ENCODE measurements at regions not wholly inside any gene's neighbourhood (a gene's known extent, or its start where the extent isn't known, plus 50 kb on each side); places are given as distances from the start of the nearest gene placed in this dataset.

DNA sequence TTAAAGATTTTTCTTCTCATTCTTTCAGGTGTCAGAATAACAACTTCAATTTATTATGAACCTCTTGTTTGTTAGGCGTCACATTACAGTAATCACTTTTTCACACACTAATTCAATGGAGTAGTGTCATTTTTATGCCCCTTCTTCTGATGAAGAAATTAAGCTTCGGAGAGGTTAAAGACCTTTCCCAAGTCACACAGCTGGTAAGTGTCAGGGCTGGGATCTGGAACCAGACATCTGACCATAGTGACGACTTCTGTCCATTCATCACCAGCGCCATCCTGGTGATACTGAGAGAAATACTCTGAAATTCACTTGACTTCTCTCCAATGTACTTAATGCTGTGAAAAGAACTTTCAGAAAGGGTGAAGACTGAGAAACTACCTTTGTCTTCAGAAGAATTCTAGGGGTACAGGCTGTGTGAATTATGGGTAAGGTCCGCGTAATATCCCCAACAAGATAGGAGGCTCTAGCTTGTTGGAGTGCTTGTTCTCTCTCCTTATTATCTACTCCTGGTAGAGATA, 173.8 kb downstream of the GAS1 start:
- Histone ChIP-seq H3K9ac (ENCODE audit: low read length) (no peak overlapping the region), H3K9me3 (ENCODE audit: control insufficient read depth, insufficient read depth, low read depth, low read length) (no peaks in the 10 kb centered on the region), H3K27ac (ENCODE audit: low read depth, low read length) (no peak overlapping the region), H3K36me3 (ENCODE audit: control insufficient read depth, insufficient read depth, low read length) (no peaks in the 10 kb centered on the region), H3K27me3 (ENCODE audit: control insufficient read depth, insufficient read depth, low read length) (no peaks in the 10 kb centered on the region), H3K4me3 (ENCODE audit: low read depth, low read length) (no peak overlapping the region), H3K4me1 (ENCODE audit: control insufficient read depth, insufficient read depth, low read length) (no peaks in the 10 kb centered on the region)

DNA sequence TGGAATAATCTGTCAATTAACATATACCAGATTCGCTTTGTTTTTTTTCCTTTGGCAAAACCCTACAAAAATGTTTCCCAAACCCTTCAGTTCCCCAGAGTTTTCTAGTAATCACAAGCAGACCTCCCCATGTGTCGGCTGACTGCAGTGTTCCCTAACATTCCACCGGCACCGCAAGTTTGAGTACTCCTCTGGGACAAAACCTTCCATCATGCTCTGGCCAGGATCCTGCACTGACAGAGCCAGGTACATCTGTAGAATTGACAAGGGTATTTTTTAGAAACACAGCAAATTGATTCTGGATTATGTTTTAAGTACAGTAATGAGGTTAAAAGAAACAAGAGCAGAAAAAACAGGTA, 174.7 kb downstream of the GAS1 start:
- no peak overlapping the region for H3K27ac ChIP-seq (ENCODE audit: low read depth, low read length)
- no peak overlapping the region for H3K9ac ChIP-seq (ENCODE audit: low read length)
- H3K27me3 ChIP-seq (ENCODE audit: control insufficient read depth, insufficient read depth, low read length) = no peaks in the 10 kb centered on the region

DNA sequence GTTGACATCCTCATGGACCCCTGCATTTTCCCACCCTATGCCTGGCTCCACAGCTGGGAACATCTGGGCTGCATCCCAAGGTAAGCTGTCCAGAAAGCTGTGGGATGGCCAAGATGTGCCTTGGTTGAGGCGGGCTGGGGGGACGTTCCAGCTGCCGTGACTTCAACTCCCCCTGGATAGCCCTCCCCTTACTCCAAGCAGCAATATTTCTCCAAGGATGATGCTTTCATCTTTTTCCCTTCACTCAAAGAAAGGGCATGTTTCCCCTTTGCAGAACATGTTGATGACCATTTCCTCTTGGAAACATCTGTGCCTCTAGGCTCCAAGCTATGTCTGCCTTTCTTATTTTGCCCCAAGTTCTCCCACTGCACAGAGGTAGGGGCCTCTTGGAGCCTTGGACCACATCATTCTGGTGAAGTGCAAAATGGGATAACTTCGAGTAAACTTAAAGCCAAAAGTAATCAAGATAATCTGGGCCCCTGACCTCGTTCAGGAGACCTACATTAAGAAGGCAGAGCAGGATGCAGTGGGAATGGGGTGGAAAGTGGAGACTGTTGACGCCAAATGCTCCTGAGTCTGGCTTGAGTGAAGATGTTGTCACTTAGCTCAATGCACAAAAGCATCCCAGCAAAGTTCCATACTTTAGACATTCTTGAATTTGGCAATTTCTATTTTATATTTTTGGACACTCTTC, 175.2 kb downstream of the GAS1 start:
- no peaks in the 10 kb centered on the region for H3K4me1 ChIP-seq (ENCODE audit: control insufficient read depth, insufficient read depth, low read length)
- no peaks in the 10 kb centered on the region for H3K36me3 ChIP-seq (ENCODE audit: control insufficient read depth, insufficient read depth, low read length)
- no peak overlapping the region for H3K27ac ChIP-seq (ENCODE audit: low read depth, low read length)
- H3K9me3 ChIP-seq (ENCODE audit: control insufficient read depth, insufficient read depth, low read depth, low read length) = no peaks in the 10 kb centered on the region
- H3K4me3 ChIP-seq (ENCODE audit: low read depth, low read length) = no peak overlapping the region
- H3K27me3 ChIP-seq (ENCODE audit: control insufficient read depth, insufficient read depth, low read length) = no peaks in the 10 kb centered on the region
- no peak overlapping the region for H3K9ac ChIP-seq (ENCODE audit: low read length)

More for the DNA sequence above, 174.7 kb downstream of the GAS1 start:
- Histone ChIP-seq H3K36me3 (ENCODE audit: control insufficient read depth, insufficient read depth, low read length) (no peaks in the 10 kb centered on the region), H3K4me3 (ENCODE audit: low read depth, low read length) (no peak overlapping the region), H3K4me1 (ENCODE audit: control insufficient read depth, insufficient read depth, low read length) (no peaks in the 10 kb centered on the region), H3K9me3 (ENCODE audit: control insufficient read depth, insufficient read depth, low read depth, low read length) (no peaks in the 10 kb centered on the region)

DNA sequence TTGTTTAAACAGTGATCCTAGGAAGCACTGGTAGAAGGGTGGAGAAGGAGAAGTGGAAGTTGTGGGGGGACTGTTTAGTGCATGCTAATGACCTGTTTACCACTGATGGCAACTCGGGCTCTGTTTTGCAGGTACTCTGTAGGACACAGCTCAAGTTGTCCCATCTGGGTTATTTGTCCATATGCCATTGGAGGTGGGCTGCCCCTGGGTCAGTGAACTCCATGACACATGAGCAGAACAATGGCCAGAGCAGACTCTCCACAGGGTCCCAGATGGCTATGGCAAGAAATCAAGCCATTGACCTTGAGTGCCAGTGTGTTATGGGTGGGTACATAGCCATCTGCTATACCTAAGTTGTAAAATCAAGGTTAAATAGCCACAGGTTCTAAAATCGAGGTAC, 175.9 kb downstream of the GAS1 start:
- Histone ChIP-seq H3K27me3 (ENCODE audit: control insufficient read depth, insufficient read depth, low read length) (no peaks in the 10 kb centered on the region), H3K4me1 (ENCODE audit: control insufficient read depth, insufficient read depth, low read length) (peaks cover 6% of the 10 kb centered on the region; the same call in 1 of the 2 replicates), H3K4me3 (ENCODE audit: low read depth, low read length) (no peak overlapping the region), H3K9me3 (ENCODE audit: control insufficient read depth, insufficient read depth, low read depth, low read length) (no peaks in the 10 kb centered on the region), H3K27ac (ENCODE audit: low read depth, low read length) (no peak overlapping the region), H3K9ac (ENCODE audit: low read length) (no peak overlapping the region), H3K36me3 (ENCODE audit: control insufficient read depth, insufficient read depth, low read length) (no peaks in the 10 kb centered on the region)

DNA sequence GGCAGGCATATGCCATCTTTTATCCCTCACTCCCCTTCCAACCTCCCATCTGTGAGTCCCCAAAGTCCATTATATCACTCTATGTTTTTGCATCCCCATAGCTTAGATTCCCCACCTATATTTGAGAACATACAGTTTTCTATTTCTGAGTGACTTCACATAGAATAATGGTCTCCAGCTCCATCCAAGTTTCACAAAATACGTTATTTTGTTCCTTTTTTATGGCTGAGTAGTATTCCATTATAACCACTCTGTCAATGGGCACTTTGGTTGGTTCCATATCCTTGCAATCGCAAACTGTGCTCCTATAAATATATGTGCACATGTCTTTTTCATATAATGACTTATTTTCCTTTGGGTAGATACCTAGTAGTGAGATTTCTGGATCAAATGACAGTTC, 178.6 kb downstream of the GAS1 start:
- H3K27ac ChIP-seq (ENCODE audit: low read depth, low read length) = no peak overlapping the region
- no peaks in the 10 kb centered on the region for H3K27me3 ChIP-seq (ENCODE audit: control insufficient read depth, insufficient read depth, low read length)
- H3K4me3 ChIP-seq (ENCODE audit: low read depth, low read length) = no peak overlapping the region
- H3K36me3 ChIP-seq (ENCODE audit: control insufficient read depth, insufficient read depth, low read length) = no peaks in the 10 kb centered on the region
- peaks cover 12% of the 10 kb centered on the region; the same call in 1 of the 2 replicates for H3K4me1 ChIP-seq (ENCODE audit: control insufficient read depth, insufficient read depth, low read length)
- no peak overlapping the region for H3K9ac ChIP-seq (ENCODE audit: low read length)
- H3K9me3 ChIP-seq (ENCODE audit: control insufficient read depth, insufficient read depth, low read depth, low read length) = no peaks in the 10 kb centered on the region

DNA sequence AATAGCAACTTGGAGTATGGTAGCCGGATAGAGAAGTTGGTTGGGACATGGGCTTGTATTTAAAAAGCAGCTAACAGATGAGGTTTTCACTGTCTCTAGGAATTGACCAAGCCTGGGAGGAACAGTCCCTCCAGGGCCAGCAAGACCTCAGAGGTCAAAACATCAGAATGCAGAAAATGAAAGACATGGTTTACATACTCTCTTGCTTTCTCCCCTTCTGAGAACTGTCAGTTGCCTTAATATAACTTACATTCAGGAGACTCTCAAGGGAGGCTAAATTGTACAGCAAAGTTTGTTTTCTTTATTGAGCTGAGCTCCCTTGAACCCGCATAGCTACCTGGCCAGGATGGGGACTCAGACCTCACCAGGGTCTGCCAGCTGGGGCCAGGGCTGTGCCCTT, 179.3 kb downstream of the GAS1 start:
- Histone ChIP-seq H3K9ac (ENCODE audit: low read length) (no peak overlapping the region), H3K27ac (ENCODE audit: low read depth, low read length) (no peak overlapping the region), H3K36me3 (ENCODE audit: control insufficient read depth, insufficient read depth, low read length) (no peaks in the 10 kb centered on the region), H3K27me3 (ENCODE audit: control insufficient read depth, insufficient read depth, low read length) (no peaks in the 10 kb centered on the region), H3K4me3 (ENCODE audit: low read depth, low read length) (no peak overlapping the region), H3K9me3 (ENCODE audit: control insufficient read depth, insufficient read depth, low read depth, low read length) (no peaks in the 10 kb centered on the region), H3K4me1 (ENCODE audit: control insufficient read depth, insufficient read depth, low read length) (peaks cover 12% of the 10 kb centered on the region; the same call in 1 of the 2 replicates)

DNA sequence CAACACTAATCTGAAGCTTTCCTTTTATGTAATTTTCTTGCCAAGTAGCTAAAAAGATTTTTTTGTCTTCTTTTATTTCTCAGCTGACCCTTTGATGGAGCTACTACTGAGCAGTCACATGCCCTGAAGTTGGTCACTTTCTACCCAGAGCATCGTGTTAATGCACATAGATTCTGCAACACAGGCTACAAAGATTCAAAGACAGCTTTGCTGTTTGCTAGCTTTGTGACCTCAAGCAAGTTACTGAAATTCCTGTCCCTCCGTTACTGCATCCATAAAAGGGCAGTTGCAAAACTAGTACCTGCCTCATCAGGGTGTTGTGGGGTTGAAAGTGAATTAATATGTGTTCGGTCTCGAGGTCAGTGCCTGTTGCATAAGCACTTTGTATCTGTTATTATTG, 179.9 kb downstream of the GAS1 start:
- H3K4me3 ChIP-seq (ENCODE audit: low read depth, low read length) = no peak overlapping the region
- H3K9me3 ChIP-seq (ENCODE audit: control insufficient read depth, insufficient read depth, low read depth, low read length) = no peaks in the 10 kb centered on the region
- H3K4me1 ChIP-seq (ENCODE audit: control insufficient read depth, insufficient read depth, low read length) = peaks cover 12% of the 10 kb centered on the region; the same call in 1 of the 2 replicates
- no peaks in the 10 kb centered on the region for H3K27me3 ChIP-seq (ENCODE audit: control insufficient read depth, insufficient read depth, low read length)
- no peak overlapping the region for H3K27ac ChIP-seq (ENCODE audit: low read depth, low read length)
- H3K36me3 ChIP-seq (ENCODE audit: control insufficient read depth, insufficient read depth, low read length) = no peaks in the 10 kb centered on the region
- no peak overlapping the region for H3K9ac ChIP-seq (ENCODE audit: low read length)

DNA sequence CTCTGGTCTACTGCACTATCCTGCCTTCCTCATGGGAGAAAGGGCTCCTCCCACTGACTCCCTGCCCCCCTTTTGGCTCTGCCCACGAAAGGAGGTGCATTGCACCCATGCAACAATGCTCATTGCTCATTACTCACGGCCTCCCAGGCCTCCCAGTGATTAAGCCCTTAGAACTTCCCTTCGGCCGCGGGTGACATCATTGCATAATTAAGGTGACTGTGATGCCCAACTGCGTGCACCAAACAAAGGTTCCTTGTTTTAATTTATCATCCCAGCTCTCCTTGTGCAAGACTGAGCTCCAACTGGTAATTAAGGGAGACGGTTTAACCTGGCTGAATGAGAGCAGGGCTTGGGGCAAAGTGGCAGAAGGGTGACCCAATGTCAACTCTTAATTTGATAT, 180.4 kb downstream of the GAS1 start:
- H3K27me3 ChIP-seq (ENCODE audit: control insufficient read depth, insufficient read depth, low read length) = no peaks in the 10 kb centered on the region
- H3K9ac ChIP-seq (ENCODE audit: low read length) = no peak overlapping the region
- H3K4me3 ChIP-seq (ENCODE audit: low read depth, low read length) = no peak overlapping the region
- H3K4me1 ChIP-seq (ENCODE audit: control insufficient read depth, insufficient read depth, low read length) = peaks cover 12% of the 10 kb centered on the region; the same call in 1 of the 2 replicates
- H3K36me3 ChIP-seq (ENCODE audit: control insufficient read depth, insufficient read depth, low read length) = no peaks in the 10 kb centered on the region
- H3K27ac ChIP-seq (ENCODE audit: low read depth, low read length) = no peak overlapping the region
- H3K9me3 ChIP-seq (ENCODE audit: control insufficient read depth, insufficient read depth, low read depth, low read length) = no peaks in the 10 kb centered on the region

DNA sequence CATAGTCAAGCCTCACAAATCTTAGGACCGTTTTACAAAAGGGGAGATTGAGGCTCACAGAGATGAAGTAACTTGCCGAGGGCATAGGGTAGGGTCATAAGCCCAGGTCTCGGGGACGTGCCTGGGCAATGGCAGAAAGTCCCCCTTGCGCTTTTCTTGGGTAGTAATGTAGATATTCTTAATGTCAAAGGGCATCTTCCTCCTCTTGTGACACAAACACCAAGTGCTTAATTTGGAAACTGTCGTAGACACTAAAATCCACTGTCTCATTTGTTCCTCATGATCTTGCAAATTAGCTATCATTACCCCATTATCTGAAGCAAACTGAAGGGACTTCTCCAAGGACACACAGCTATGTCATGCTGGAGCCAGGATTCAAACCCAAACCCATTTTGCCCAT, 180.8 kb downstream of the GAS1 start:
- no peaks in the 10 kb centered on the region for H3K36me3 ChIP-seq (ENCODE audit: control insufficient read depth, insufficient read depth, low read length)
- peaks cover 12% of the 10 kb centered on the region; the same call in 1 of the 2 replicates for H3K4me1 ChIP-seq (ENCODE audit: control insufficient read depth, insufficient read depth, low read length)
- H3K9me3 ChIP-seq (ENCODE audit: control insufficient read depth, insufficient read depth, low read depth, low read length) = no peaks in the 10 kb centered on the region
- no peak overlapping the region for H3K4me3 ChIP-seq (ENCODE audit: low read depth, low read length)
- no peak overlapping the region for H3K9ac ChIP-seq (ENCODE audit: low read length)
- no peak overlapping the region for H3K27ac ChIP-seq (ENCODE audit: low read depth, low read length)
- no peaks in the 10 kb centered on the region for H3K27me3 ChIP-seq (ENCODE audit: control insufficient read depth, insufficient read depth, low read length)

DNA sequence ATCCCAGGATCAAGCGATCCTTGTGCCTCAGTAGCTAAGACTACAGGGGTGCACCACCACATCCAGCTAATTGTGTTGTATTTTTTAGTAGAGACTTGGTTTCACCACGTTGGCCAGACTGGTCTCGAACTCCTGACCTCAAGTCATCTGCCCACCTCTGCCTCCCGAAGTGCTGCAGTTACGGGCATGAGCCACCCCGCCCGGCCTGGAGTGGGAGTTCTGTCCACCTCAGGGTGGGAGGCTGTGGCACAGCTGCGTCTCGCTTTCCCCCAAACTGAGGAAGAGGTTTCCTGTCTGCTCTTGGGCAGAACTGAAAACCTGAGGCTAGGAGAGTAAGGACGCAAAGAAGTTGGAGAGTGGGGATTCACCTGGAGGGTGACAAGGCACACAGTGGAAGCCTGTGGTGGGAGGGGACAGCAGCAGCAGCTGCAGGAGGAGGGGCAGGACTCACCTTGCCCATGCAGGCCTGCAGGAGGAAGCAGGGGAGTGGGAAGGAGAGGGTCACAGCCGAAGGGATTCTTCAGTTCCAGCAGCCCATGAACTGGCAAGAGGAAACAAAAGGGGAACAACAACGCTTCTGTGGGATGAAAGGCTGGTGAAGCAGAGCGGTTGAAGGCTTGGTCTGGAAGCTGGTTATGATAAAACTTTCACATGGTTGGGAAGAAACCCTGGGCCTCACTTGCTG, 181.4 kb downstream of the GAS1 start:
- no peaks in the 10 kb centered on the region for H3K27me3 ChIP-seq (ENCODE audit: control insufficient read depth, insufficient read depth, low read length)
- no peak overlapping the region for H3K9ac ChIP-seq (ENCODE audit: low read length)
- H3K4me1 ChIP-seq (ENCODE audit: control insufficient read depth, insufficient read depth, low read length) = peaks cover 12% of the 10 kb centered on the region; the same call in 1 of the 2 replicates
- H3K4me3 ChIP-seq (ENCODE audit: low read depth, low read length) = no peak overlapping the region
- H3K36me3 ChIP-seq (ENCODE audit: control insufficient read depth, insufficient read depth, low read length) = no peaks in the 10 kb centered on the region
- no peaks in the 10 kb centered on the region for H3K9me3 ChIP-seq (ENCODE audit: control insufficient read depth, insufficient read depth, low read depth, low read length)
- H3K27ac ChIP-seq (ENCODE audit: low read depth, low read length) = no peak overlapping the region

DNA sequence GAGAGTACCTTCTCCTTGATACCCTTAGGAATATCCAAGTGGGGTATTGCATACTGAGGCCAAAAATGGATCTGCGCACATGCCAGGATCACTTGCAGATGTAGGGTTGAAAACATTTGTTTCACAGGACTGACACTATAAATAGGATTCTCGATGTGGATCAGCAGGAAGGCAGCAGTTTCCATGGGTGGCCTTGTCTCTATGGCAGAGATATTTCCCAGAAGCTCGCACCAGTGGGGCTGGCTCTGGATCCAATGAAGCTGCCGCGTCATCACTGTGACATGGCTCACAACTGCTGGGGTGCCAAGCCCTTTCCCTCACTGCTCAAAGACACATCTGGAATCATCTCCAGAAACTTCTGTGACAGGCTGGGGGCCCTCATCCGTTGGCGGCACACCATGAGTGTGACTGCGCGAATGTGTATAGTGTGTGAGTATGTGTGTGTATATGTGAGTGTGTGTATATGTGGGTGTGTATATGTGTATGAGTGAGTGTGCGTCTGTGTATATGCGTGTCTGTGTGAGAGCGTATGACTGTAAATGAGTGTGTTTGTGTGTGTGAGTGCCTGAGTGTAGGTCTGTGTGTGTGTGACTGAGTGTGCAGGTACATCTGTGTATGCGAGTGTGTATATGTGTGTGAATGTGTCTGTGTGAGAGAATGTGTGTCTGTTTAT, 182.5 kb downstream of the GAS1 start:
- H3K4me1 ChIP-seq (ENCODE audit: control insufficient read depth, insufficient read depth, low read length) = peaks cover 12% of the 10 kb centered on the region; the same call in 1 of the 2 replicates
- H3K9ac ChIP-seq (ENCODE audit: low read length) = no peak overlapping the region
- no peak overlapping the region for H3K27ac ChIP-seq (ENCODE audit: low read depth, low read length)
- H3K27me3 ChIP-seq (ENCODE audit: control insufficient read depth, insufficient read depth, low read length) = no peaks in the 10 kb centered on the region
- no peaks in the 10 kb centered on the region for H3K9me3 ChIP-seq (ENCODE audit: control insufficient read depth, insufficient read depth, low read depth, low read length)
- H3K36me3 ChIP-seq (ENCODE audit: control insufficient read depth, insufficient read depth, low read length) = no peaks in the 10 kb centered on the region
- H3K4me3 ChIP-seq (ENCODE audit: low read depth, low read length) = no peak overlapping the region
